ENCODE measurements at regions not wholly inside any gene's neighbourhood (a gene's known extent, or its start where the extent isn't known, plus 50 kb on each side); places are given as distances from the start of the nearest gene placed in this dataset.

DNA sequence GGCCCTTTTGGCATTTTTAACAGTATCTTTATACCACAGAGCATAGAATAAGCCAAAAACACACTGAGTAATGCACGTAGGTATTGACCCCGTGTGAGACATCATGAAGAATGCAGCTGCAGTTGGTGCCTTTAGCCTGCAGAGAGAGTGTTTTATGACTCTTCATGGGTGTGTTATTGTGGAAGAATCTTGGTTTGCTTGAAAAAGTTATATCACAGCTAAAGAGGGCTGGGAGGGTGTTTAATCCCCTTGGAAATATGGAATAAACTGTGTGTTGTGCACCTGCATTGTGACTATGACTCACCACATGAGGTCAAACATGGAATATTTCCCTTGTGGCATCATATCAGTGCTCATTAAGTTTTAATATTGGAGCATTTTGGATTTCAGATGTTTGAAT, 458.7 kb downstream of the CDH9 start:
- no peak overlapping the region for H3K9ac ChIP-seq (ENCODE audit: low read length)
- H3K9me3 ChIP-seq (replicated peaks; ENCODE audit: insufficient read depth, low read length), result no peaks in the 10 kb centered on the region
- no peaks in the 10 kb centered on the region for H3K27me3 ChIP-seq (replicated peaks; ENCODE audit: insufficient read depth, low read length)
- H3K4me2 ChIP-seq (ENCODE audit: low read depth, low read length), result no peak overlapping the region
- no peaks in the 10 kb centered on the region for H4K20me1 ChIP-seq (ENCODE audit: insufficient read depth, low read length)
- no peaks in the 10 kb centered on the region for H3K36me3 ChIP-seq (replicated peaks; ENCODE audit: insufficient read depth, low read length)
- H3K79me2 ChIP-seq (ENCODE audit: low read length), result no peaks in the 10 kb centered on the region
- no peak for DNase-seq
- H3K27ac ChIP-seq (ENCODE audit: low read length), result no peak overlapping the region
- no peaks in the 10 kb centered on the region for H3K9me2 ChIP-seq (replicated peaks; ENCODE audit: insufficient read depth, low read length)
- H3K4me1 ChIP-seq (ENCODE audit: low read length), result no peaks in the 10 kb centered on the region
- TF ChIP-seq, protein P1, sequence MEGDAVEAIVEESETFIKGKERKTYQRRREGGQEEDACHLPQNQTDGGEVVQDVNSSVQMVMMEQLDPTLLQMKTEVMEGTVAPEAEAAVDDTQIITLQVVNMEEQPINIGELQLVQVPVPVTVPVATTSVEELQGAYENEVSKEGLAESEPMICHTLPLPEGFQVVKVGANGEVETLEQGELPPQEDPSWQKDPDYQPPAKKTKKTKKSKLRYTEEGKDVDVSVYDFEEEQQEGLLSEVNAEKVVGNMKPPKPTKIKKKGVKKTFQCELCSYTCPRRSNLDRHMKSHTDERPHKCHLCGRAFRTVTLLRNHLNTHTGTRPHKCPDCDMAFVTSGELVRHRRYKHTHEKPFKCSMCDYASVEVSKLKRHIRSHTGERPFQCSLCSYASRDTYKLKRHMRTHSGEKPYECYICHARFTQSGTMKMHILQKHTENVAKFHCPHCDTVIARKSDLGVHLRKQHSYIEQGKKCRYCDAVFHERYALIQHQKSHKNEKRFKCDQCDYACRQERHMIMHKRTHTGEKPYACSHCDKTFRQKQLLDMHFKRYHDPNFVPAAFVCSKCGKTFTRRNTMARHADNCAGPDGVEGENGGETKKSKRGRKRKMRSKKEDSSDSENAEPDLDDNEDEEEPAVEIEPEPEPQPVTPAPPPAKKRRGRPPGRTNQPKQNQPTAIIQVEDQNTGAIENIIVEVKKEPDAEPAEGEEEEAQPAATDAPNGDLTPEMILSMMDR (IDR thresholded peaks at IDR 0.05; ENCODE audit: low read length), result no peak
- no peak overlapping the region for H3K4me3 ChIP-seq (ENCODE audit: low read length)
- no peak overlapping the region for H2AFZ ChIP-seq (ENCODE audit: low read length)
- no peaks in the 10 kb centered on the region for H3F3A ChIP-seq (ENCODE audit: insufficient read depth, low read length)

DNA sequence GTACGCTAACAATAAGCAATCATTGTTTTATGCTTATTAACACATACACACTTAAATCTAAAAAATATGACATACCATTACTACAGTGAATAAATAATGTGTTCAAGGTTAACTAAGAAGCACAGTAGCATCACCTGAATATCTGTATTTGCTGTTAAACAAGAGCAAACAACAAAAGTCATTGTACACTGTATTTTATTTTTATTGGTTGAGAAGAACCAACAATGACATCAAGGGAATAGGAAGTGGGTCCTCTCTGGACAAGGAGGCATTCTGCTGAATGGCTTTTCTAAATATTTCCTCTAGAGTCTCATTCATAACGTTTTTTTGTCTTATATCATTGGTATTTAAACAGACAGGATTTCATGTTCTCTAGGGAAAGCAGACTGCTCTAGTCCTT, 460.4 kb downstream of the CDH9 start:
- DNase-seq, result no peak
- Histone ChIP-seq H3K9me3 (replicated peaks; ENCODE audit: insufficient read depth, low read length) (no peaks in the 10 kb centered on the region), H3K4me2 (ENCODE audit: low read depth, low read length) (no peak overlapping the region), H3K9ac (ENCODE audit: low read length) (no peak overlapping the region), H4K20me1 (ENCODE audit: insufficient read depth, low read length) (no peaks in the 10 kb centered on the region), H2AFZ (ENCODE audit: low read length) (no peak overlapping the region), H3K36me3 (replicated peaks; ENCODE audit: insufficient read depth, low read length) (no peaks in the 10 kb centered on the region), H3K27ac (ENCODE audit: low read length) (no peak overlapping the region), H3K9me2 (replicated peaks; ENCODE audit: insufficient read depth, low read length) (no peaks in the 10 kb centered on the region), H3F3A (ENCODE audit: insufficient read depth, low read length) (no peaks in the 10 kb centered on the region), H3K4me1 (ENCODE audit: low read length) (no peaks in the 10 kb centered on the region), H3K79me2 (ENCODE audit: low read length) (no peaks in the 10 kb centered on the region), H3K27me3 (replicated peaks; ENCODE audit: insufficient read depth, low read length) (no peaks in the 10 kb centered on the region), H3K4me3 (ENCODE audit: low read length) (no peak overlapping the region)
- TF ChIP-seq EZH2phosphoT487 (IDR thresholded peaks at IDR 0.05; ENCODE audit: low read length) (no peak), EZH2 (optimal IDR thresholded peaks at IDR 0.05; ENCODE audit: low read depth, low read length) (no peak)
- TF ChIP-seq, protein P1 (IDR thresholded peaks at IDR 0.05; ENCODE audit: low read length), result no peak

DNA sequence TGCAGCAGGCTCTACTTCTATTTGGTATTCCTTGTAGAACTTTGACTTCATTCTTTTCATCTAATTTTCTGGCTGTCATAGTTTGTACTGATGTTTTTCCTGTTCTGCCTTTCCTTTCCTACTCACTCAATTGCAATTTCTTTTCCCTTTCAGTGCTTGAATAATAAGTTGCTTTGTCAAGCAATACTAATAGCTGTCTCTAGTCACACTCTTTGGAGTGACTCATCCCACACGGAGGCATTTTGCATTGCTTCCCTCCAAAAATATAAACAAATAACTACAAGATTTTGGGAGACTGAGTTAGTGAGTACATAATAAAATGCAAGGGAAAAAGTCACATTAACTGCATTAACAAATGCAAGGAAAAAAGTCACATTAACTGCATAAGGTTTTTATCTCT, 465.9 kb downstream of the CDH9 start:
- H2AFZ ChIP-seq (ENCODE audit: low read length), result no peak overlapping the region
- H4K20me1 ChIP-seq (ENCODE audit: insufficient read depth, low read length), result no peaks in the 10 kb centered on the region
- H3K27me3 ChIP-seq (replicated peaks; ENCODE audit: insufficient read depth, low read length), result no peaks in the 10 kb centered on the region
- no peak overlapping the region for H3K27ac ChIP-seq (ENCODE audit: low read length)
- no peaks in the 10 kb centered on the region for H3K9me3 ChIP-seq (replicated peaks; ENCODE audit: insufficient read depth, low read length)
- H3K4me3 ChIP-seq (ENCODE audit: low read length), result no peak overlapping the region
- H3K4me1 ChIP-seq (ENCODE audit: low read length), result no peaks in the 10 kb centered on the region
- TF ChIP-seq, protein P1 (IDR thresholded peaks at IDR 0.05; ENCODE audit: low read length), result no peak
- TF ChIP-seq EZH2 (optimal IDR thresholded peaks at IDR 0.05; ENCODE audit: low read depth, low read length) (no peak), EZH2phosphoT487 (IDR thresholded peaks at IDR 0.05; ENCODE audit: low read length) (no peak)
- DNase-seq, result no peak
- no peak overlapping the region for H3K4me2 ChIP-seq (ENCODE audit: low read depth, low read length)
- no peaks in the 10 kb centered on the region for H3K79me2 ChIP-seq (ENCODE audit: low read length)
- no peaks in the 10 kb centered on the region for H3F3A ChIP-seq (ENCODE audit: insufficient read depth, low read length)
- H3K36me3 ChIP-seq (replicated peaks; ENCODE audit: insufficient read depth, low read length), result no peaks in the 10 kb centered on the region
- H3K9me2 ChIP-seq (replicated peaks; ENCODE audit: insufficient read depth, low read length), result no peaks in the 10 kb centered on the region; the same call in 1 of the 2 replicates
- H3K9ac ChIP-seq (ENCODE audit: low read length), result no peak overlapping the region

DNA sequence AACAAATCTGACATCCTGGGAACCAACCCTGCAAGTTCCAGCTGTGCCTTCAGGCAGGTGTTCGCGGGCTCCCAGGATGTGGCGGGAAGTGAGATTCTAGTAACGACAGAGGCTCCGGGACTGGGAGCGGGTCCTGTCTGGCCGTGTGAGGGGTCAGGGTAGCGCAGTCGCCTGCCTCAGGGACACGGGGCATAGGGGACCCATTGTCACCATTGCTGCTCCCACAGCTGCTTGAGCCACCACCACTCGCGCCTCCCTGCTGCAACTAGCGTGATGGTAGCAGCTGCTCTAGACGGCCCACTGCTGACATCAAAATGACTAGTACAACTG, 468.5 kb downstream of the CDH9 start:
- no peak overlapping the region for H3K27ac ChIP-seq (ENCODE audit: low read length)
- no peak for TF ChIP-seq EZH2phosphoT487 (IDR thresholded peaks at IDR 0.05; ENCODE audit: low read length)
- TF ChIP-seq, protein P1 (IDR thresholded peaks at IDR 0.05; ENCODE audit: low read length), result no peak
- TF ChIP-seq EZH2 (optimal IDR thresholded peaks at IDR 0.05; ENCODE audit: low read depth, low read length), result no peak
- no peaks in the 10 kb centered on the region for H3F3A ChIP-seq (ENCODE audit: insufficient read depth, low read length)
- H3K27me3 ChIP-seq (replicated peaks; ENCODE audit: insufficient read depth, low read length), result no peaks in the 10 kb centered on the region
- no peaks in the 10 kb centered on the region for H3K36me3 ChIP-seq (replicated peaks; ENCODE audit: insufficient read depth, low read length)
- no peak overlapping the region for H3K4me3 ChIP-seq (ENCODE audit: low read length)
- H2AFZ ChIP-seq (ENCODE audit: low read length), result no peak overlapping the region
- H3K79me2 ChIP-seq (ENCODE audit: low read length), result no peaks in the 10 kb centered on the region
- H3K4me1 ChIP-seq (ENCODE audit: low read length), result no peaks in the 10 kb centered on the region
- H3K9me2 ChIP-seq (replicated peaks; ENCODE audit: insufficient read depth, low read length), result no peaks in the 10 kb centered on the region; the same call in 1 of the 2 replicates
- no peaks in the 10 kb centered on the region for H4K20me1 ChIP-seq (ENCODE audit: insufficient read depth, low read length)
- DNase-seq, result no peak
- no peak overlapping the region for H3K9ac ChIP-seq (ENCODE audit: low read length)
- H3K4me2 ChIP-seq (ENCODE audit: low read depth, low read length), result no peak overlapping the region
- H3K9me3 ChIP-seq (replicated peaks; ENCODE audit: insufficient read depth, low read length), result no peaks in the 10 kb centered on the region

Data from MM.1S (cell line).